Epithelial cell of prostate (primary cell): ENCODE measurements at regions not wholly inside any gene's neighbourhood (a gene's known extent, or its start where the extent isn't known, plus 50 kb on each side); places are given as distances from the start of the nearest gene placed in this dataset.

ENCODE experiments used
- DNase-seq: peaks from one replicate; pipeline ENCODE4 v3.0.0-alpha.2; 2011; ENCODE audit warnings: low read depth, low spot score
- H3K27ac ChIP-seq: fragments of 450-650 bp; 2 replicates; pipeline ENCODE4 v1.5.1; 2017; ENCODE audit warnings: mild to moderate bottlenecking

- no peak for DNase-seq
- H3K27ac ChIP-seq = no peak overlapping the region
Measured at GRCh38 chr11:107157146-107157808, 139.0 kb upstream of the GUCY1A2 start.

GRCh38 chr11:107151579-107151978 lies 133.3 kb upstream of the GUCY1A2 start:
- DNase-seq = no peak
- H3K27ac ChIP-seq = no peak overlapping the region

GRCh38 chr11:107151158-107151557 lies 132.9 kb upstream of the GUCY1A2 start:
- no peak overlapping the region for H3K27ac ChIP-seq
- DNase-seq = no peak

GRCh38 chr11:107140983-107141382 lies 122.7 kb upstream of the GUCY1A2 start:
- DNase-seq = no peak
- H3K27ac ChIP-seq = no peak overlapping the region

- DNase-seq = no peak
- no peak overlapping the region for H3K27ac ChIP-seq
Measured at GRCh38 chr11:107139396-107139795, 121.1 kb upstream of the GUCY1A2 start.

GRCh38 chr11:107136892-107137291 lies 118.6 kb upstream of the GUCY1A2 start:
- DNase-seq = no peak
- H3K27ac ChIP-seq = no peak overlapping the region

- no peak for DNase-seq
- H3K27ac ChIP-seq = no peak overlapping the region
Measured at GRCh38 chr11:107131756-107132155, 113.5 kb upstream of the GUCY1A2 start.

- no peak for DNase-seq
- H3K27ac ChIP-seq = no peak overlapping the region
Measured at GRCh38 chr11:107123022-107123421, 104.7 kb upstream of the GUCY1A2 start.

- no peak for DNase-seq
- H3K27ac ChIP-seq = no peak overlapping the region
Measured at GRCh38 chr11:107118025-107118720, 99.9 kb upstream of the GUCY1A2 start.

- no peak for DNase-seq
- H3K27ac ChIP-seq = no peak overlapping the region
Measured at GRCh38 chr11:107116358-107116757, 98.1 kb upstream of the GUCY1A2 start.

GRCh38 chr11:107102692-107103477 lies 84.6 kb upstream of the GUCY1A2 start:
- no peak overlapping the region for H3K27ac ChIP-seq
- DNase-seq = no peak

- DNase-seq = no peak
- H3K27ac ChIP-seq = no peak overlapping the region
Measured at GRCh38 chr11:107092667-107093066, 74.4 kb upstream of the GUCY1A2 start.

- H3K27ac ChIP-seq = no peak overlapping the region
- DNase-seq = no peak
Measured at GRCh38 chr11:107078375-107078774, 60.1 kb upstream of the GUCY1A2 start.

- DNase-seq = no peak
- H3K27ac ChIP-seq = no peak overlapping the region
Measured at GRCh38 chr11:107076832-107077231, 58.6 kb upstream of the GUCY1A2 start.

- H3K27ac ChIP-seq = no peak overlapping the region
- no peak for DNase-seq
Measured at GRCh38 chr11:107071129-107071528, 52.9 kb upstream of the GUCY1A2 start.
